Esophagus squamous epithelium (tissue), 4 donors: ENCODE measurements at regions not wholly inside any gene's neighbourhood (a gene's known extent, or its start where the extent isn't known, plus 50 kb on each side); places are given as distances from the start of the nearest gene placed in this dataset.

ENCODE experiments used
- POLR2A ChIP-seq, 4 donors: fragments of 450-650 bp; IDR thresholded peaks; one replicate each; pipeline ENCODE4 v1.6.1; 2017; ENCODE audit warnings: antibody characterized with exemption in 4 of 4, mild to moderate bottlenecking in 4 of 4, moderate library complexity in 3 of 4
- TF ChIP-seq, protein P1 (sequence below), 6 experiments: fragments of 450-650 bp in 4 of 6; fragments of 200-600 bp in 2 of 6; sonication (generic) in 2 of 6; IDR thresholded peaks; one replicate each; pipeline ENCODE4 v1.5.1; 2016 to 2019; ENCODE audit warnings: antibody characterized with exemption in 6 of 6, mild to moderate bottlenecking in 4 of 6, moderate library complexity in 4 of 6

DNA sequence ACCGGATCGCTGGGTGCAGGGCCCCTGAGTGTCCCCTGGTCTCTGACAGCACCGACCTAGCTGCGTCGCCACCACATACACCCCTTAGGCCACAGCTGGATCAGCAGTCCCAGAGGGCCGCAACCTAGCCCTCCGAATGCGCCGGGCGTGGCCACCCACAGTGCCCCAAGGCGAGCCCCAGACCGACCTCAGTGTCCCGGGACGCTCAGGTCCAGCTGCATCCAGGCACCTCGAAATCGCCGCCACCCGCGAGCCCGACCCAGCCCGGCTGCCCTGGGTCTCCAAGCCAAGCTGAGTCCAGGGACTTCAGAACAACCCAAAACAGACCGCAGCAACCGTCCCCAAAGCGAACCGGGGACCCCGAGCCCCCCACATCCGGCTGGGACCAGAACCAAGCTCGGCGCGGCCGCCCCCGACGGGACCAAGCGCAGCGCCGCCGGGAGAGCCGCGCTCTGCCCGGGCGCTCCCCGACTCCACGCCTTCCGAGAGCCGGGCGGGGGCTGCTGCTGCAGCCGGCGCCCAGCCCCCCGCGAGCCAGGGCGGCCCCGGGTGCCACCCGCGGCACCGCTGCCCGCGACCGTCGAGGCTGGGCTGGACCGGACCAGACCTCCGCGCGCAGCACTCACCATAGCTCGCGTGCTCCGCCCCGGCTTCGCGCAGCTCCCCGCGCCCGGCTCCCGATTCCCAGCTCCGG is 54.6 kb upstream of the ECE1 start:
- TF ChIP-seq, protein P1, sequence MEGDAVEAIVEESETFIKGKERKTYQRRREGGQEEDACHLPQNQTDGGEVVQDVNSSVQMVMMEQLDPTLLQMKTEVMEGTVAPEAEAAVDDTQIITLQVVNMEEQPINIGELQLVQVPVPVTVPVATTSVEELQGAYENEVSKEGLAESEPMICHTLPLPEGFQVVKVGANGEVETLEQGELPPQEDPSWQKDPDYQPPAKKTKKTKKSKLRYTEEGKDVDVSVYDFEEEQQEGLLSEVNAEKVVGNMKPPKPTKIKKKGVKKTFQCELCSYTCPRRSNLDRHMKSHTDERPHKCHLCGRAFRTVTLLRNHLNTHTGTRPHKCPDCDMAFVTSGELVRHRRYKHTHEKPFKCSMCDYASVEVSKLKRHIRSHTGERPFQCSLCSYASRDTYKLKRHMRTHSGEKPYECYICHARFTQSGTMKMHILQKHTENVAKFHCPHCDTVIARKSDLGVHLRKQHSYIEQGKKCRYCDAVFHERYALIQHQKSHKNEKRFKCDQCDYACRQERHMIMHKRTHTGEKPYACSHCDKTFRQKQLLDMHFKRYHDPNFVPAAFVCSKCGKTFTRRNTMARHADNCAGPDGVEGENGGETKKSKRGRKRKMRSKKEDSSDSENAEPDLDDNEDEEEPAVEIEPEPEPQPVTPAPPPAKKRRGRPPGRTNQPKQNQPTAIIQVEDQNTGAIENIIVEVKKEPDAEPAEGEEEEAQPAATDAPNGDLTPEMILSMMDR (IDR thresholded peaks at IDR 0.05) = no peak
- TF ChIP-seq POLR2A (IDR thresholded peaks at IDR 0.05) = peak in 1 of 4 donors; percentile 96
